CD8-positive, alpha-beta memory T cell (primary cell): ENCODE measurements at regions not wholly inside any gene's neighbourhood (a gene's known extent, or its start where the extent isn't known, plus 50 kb on each side); places are given as distances from the start of the nearest gene placed in this dataset.
"Not testable (repeated sequence)": the region's sequence is repeated elsewhere in the genome, so short reads cannot be mapped to it uniquely, and the experiment has no call there.

Experiments
- CTCF ChIA-PET: fragments of 350-600 bp; sonication (Branson Sonifier 250); formaldehyde crosslinking; loops from one replicate; lab custom pipeline; 2021; ENCODE audit warnings: antibody characterized with exemption; lab: Charles Lee
- POLR2A ChIA-PET: fragments of 350-600 bp; sonication (Branson Sonifier 250); formaldehyde crosslinking; loops from one replicate; lab custom pipeline; 2021; ENCODE audit warnings: antibody characterized with exemption; lab: Charles Lee
- DNase-seq, 5 donors: peaks; one replicate each; pipeline versions ENCODE4 v3.0.0 to v3.0.0-alpha.2; 2020 to 2022; ENCODE audit warnings: mixed read lengths in 1 of 5
- H3K27ac ChIP-seq: one replicate; pipeline ENCODE4 v1.7.0; 2013; ENCODE audit warnings: low read depth, mild to moderate bottlenecking, low read length, moderate library complexity
- H3K27me3 ChIP-seq: 2 replicates; pipeline ENCODE4 v1.7.0; 2013; ENCODE audit warnings: low read length, mild to moderate bottlenecking; ENCODE audit not compliant: insufficient read depth, poor library complexity, severe bottlenecking
- H3K36me3 ChIP-seq: 2 replicates; pipeline ENCODE4 v1.7.0; 2013; ENCODE audit warnings: mild to moderate bottlenecking, low read length, moderate library complexity; ENCODE audit not compliant: insufficient read depth
- H3K4me1 ChIP-seq: 2 replicates; pipeline ENCODE4 v1.7.0; 2013; ENCODE audit warnings: mild to moderate bottlenecking, low read length, moderate library complexity; ENCODE audit not compliant: insufficient read depth
- H3K4me3 ChIP-seq: 2 replicates; pipeline ENCODE4 v1.7.0; 2013; ENCODE audit warnings: mild to moderate bottlenecking, low read length
- H3K9me3 ChIP-seq: 2 replicates; pipeline ENCODE4 v1.7.0; 2013; ENCODE audit warnings: mild to moderate bottlenecking, low read length
- H3K27ac Mint-ChIP-seq, 8 donors: one replicate each; pipeline ENCODE4 v1.8.0; 2020 to 2021; ENCODE audit warnings: mixed read lengths in 8 of 8, mild to moderate bottlenecking in 6 of 8, inconsistent platforms in 3 of 8, moderate library complexity in 3 of 8
- H3K27me3 Mint-ChIP-seq, 2 donors: one replicate each; pipeline ENCODE4 v1.8.0; 2020 to 2021; ENCODE audit warnings: mixed read lengths in 2 of 2, mild to moderate bottlenecking in 1 of 2, moderate library complexity in 1 of 2
- H3K36me3 Mint-ChIP-seq, 3 donors: one replicate each; pipeline ENCODE4 v1.8.0; 2020 to 2021; ENCODE audit warnings: mixed read lengths in 3 of 3, inconsistent platforms in 1 of 3, mild to moderate bottlenecking in 1 of 3
- H3K4me1 Mint-ChIP-seq, 3 donors: one replicate each; pipeline ENCODE4 v1.8.0; 2020 to 2021; ENCODE audit warnings: mixed read lengths in 3 of 3, inconsistent platforms in 1 of 3, mild to moderate bottlenecking in 1 of 3
- H3K4me3 Mint-ChIP-seq, 7 donors: one replicate each; pipeline ENCODE4 v1.8.0; 2020 to 2021; ENCODE audit warnings: mixed read lengths in 7 of 7, mild to moderate bottlenecking in 6 of 7, moderate library complexity in 4 of 7, inconsistent platforms in 2 of 7
- H3K9me3 Mint-ChIP-seq, 5 donors: one replicate each; pipeline ENCODE4 v1.8.0; 2020 to 2022; ENCODE audit warnings: mixed read lengths in 5 of 5, mild to moderate bottlenecking in 3 of 5, moderate library complexity in 2 of 5, inconsistent platforms in 1 of 5

DNA sequence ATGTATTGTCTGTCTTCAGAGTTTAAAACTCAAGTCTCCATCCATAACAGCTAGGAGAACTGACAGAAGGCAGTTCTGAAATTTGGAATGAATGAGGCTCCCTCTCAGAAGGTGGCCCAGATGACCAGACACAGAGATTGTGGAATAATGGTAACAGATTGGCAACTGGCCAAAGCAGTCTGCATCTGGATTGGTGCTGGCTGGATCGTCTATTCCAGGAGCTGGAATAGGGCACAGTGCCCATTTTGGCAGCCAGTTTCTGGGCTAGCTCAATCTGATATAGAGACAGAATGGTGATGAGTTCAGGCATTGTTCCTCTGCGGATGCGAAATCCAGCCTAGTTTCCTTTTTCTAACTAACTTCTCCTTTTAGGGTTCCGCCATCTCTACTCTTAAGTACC, 851.7 kb downstream of the PDCD6IP start:
- H3K27me3 Mint-ChIP-seq = no peaks in the 10 kb centered on the region
- ChIA-PET CTCF (no interaction called here), POLR2A (no interaction called here)
- no peak overlapping the region for H3K27ac Mint-ChIP-seq
- H3K27ac ChIP-seq = no peak overlapping the region
- H3K4me1 ChIP-seq = no peaks in the 10 kb centered on the region
- no peak for DNase-seq
- H3K4me3 Mint-ChIP-seq = no peak overlapping the region
- no peaks in the 10 kb centered on the region for H3K4me1 Mint-ChIP-seq
- H3K9me3 Mint-ChIP-seq = no peaks in the 10 kb centered on the region
- no peaks in the 10 kb centered on the region for H3K9me3 ChIP-seq
- H3K4me3 ChIP-seq = no peak overlapping the region
- no peaks in the 10 kb centered on the region for H3K36me3 ChIP-seq
- H3K36me3 Mint-ChIP-seq = no peaks in the 10 kb centered on the region
- no peaks in the 10 kb centered on the region for H3K27me3 ChIP-seq

DNA sequence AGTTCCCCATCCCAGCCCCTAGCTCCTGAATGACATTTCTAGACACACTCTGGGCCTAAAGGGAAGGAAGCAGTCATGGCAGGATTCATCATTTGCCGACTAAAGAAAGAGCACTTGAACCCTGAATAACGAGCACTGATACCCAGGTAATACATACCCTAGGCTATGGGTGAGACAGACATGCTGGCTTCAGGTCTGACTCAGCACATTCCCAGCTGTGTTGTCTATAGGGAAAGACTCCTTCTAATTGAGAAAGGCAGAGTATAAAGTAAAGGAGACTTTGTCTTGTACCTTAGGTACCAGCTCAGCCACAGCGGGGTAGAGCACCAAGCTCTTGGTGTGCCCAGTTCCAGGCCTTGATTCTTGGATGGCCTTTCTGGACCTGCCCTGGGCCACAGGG, 870.5 kb downstream of the PDCD6IP start:
- Mint-ChIP-seq H3K27ac (no peak overlapping the region), H3K36me3 (no peaks in the 10 kb centered on the region), H3K9me3 (peaks cover 2 to 8% (median 4%) of the 10 kb centered on the region in 5 donors), H3K27me3 (no peaks in the 10 kb centered on the region), H3K4me1 (no peaks in the 10 kb centered on the region), H3K4me3 (no peak overlapping the region)
- Histone ChIP-seq H3K27ac (no peak overlapping the region), H3K4me3 (no peak overlapping the region), H3K27me3 (no peaks in the 10 kb centered on the region), H3K9me3 (no peaks in the 10 kb centered on the region), H3K4me1 (no peaks in the 10 kb centered on the region), H3K36me3 (no peaks in the 10 kb centered on the region)
- no peak for DNase-seq
- POLR2A ChIA-PET = no interaction called here
- CTCF ChIA-PET = interaction anchor here (0.6 kb wide), 1 partner anchor 23 kb away, joined by 3 read pairs; no protein-coding TSS in a partner anchor

DNA sequence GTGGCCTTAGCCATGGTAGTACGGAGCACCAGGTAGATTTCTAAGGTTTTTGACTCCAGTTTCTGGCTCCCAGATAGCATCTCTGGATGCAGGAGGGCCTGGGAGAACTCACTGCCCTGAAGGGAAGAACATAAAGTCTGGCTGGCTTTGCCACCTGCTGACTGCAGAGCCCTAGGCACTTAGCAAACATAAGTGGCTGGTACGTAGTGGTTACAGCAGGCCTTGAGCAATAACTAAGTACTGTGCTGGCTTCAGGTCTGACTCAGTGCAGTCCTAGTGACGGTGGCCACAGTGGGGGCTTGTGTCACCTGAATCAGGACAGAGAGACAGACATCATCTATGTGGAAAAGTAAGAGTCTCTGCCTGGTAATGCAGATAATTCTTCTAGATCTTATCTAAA, 871.1 kb downstream of the PDCD6IP start:
- no peaks in the 10 kb centered on the region for H3K27me3 Mint-ChIP-seq
- H3K4me1 Mint-ChIP-seq = no peaks in the 10 kb centered on the region
- Histone ChIP-seq H3K36me3 (no peaks in the 10 kb centered on the region), H3K9me3 (no peaks in the 10 kb centered on the region), H3K27me3 (no peaks in the 10 kb centered on the region), H3K4me1 (no peaks in the 10 kb centered on the region), H3K27ac (no peak overlapping the region), H3K4me3 (no peak overlapping the region)
- DNase-seq = no peak
- no peaks in the 10 kb centered on the region for H3K36me3 Mint-ChIP-seq
- peaks cover 2 to 8% (median 4%) of the 10 kb centered on the region in 5 donors for H3K9me3 Mint-ChIP-seq
- H3K27ac Mint-ChIP-seq = no peak overlapping the region
- POLR2A ChIA-PET = no interaction called here
- CTCF ChIA-PET = no interaction called here
- H3K4me3 Mint-ChIP-seq = no peak overlapping the region

- no peaks in the 10 kb centered on the region for H3K9me3 ChIP-seq
- no peaks in the 10 kb centered on the region for H3K36me3 ChIP-seq
- no peak overlapping the region for H3K4me3 ChIP-seq
- POLR2A ChIA-PET = no interaction called here
- Mint-ChIP-seq H3K4me1 (no peaks in the 10 kb centered on the region), H3K27ac (no peak overlapping the region), H3K9me3 (peaks cover 0 to 5% (median 2%) of the 10 kb centered on the region in 5 donors), H3K4me3 (no peak overlapping the region), H3K36me3 (no peaks in the 10 kb centered on the region), H3K27me3 (no peaks in the 10 kb centered on the region)
- CTCF ChIA-PET = no interaction called here
- no peaks in the 10 kb centered on the region for H3K27me3 ChIP-seq
- no peak for DNase-seq
- no peaks in the 10 kb centered on the region for H3K4me1 ChIP-seq
- H3K27ac ChIP-seq = no peak overlapping the region
Measured at GRCh38 chr3:34675383-34676120, 877.1 kb downstream of the PDCD6IP start.

GRCh38 chr3:34676436-34676835, 878.0 kb downstream of the PDCD6IP start:
- Mint-ChIP-seq H3K4me3 (no peak overlapping the region), H3K4me1 (no peaks in the 10 kb centered on the region), H3K27me3 (no peaks in the 10 kb centered on the region), H3K36me3 (no peaks in the 10 kb centered on the region), H3K27ac (no peak overlapping the region), H3K9me3 (peaks cover 0 to 5% (median 2%) of the 10 kb centered on the region in 5 donors)
- no peaks in the 10 kb centered on the region for H3K36me3 ChIP-seq
- CTCF ChIA-PET = no interaction called here
- no peaks in the 10 kb centered on the region for H3K27me3 ChIP-seq
- no peak for DNase-seq
- H3K4me3 ChIP-seq = no peak overlapping the region
- no peaks in the 10 kb centered on the region for H3K9me3 ChIP-seq
- H3K27ac ChIP-seq = no peak overlapping the region
- H3K4me1 ChIP-seq = no peaks in the 10 kb centered on the region
- POLR2A ChIA-PET = no interaction called here

DNA sequence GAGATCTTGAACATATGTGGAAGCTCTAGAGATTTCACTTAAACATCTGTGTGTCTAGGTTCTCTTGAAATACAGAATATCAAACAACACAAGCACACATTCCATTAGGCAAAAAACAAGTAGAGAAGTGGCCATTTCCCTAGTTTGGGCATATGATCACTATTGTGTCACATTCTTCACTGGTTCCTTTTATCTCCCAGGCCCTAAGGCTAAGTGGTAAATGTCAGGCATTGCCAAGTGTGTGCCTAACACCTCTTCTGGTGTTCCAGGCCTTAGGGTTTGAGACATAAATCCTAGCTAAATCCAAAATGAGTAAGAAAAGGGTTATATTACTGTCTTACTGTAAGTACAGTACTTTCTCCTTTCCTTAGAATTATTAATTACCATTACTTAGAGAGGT, 880.1 kb downstream of the PDCD6IP start:
- ChIA-PET CTCF (no interaction called here), POLR2A (no interaction called here)
- H3K9me3 ChIP-seq = no peaks in the 10 kb centered on the region
- no peaks in the 10 kb centered on the region for H3K4me1 ChIP-seq
- no peak overlapping the region for H3K4me3 ChIP-seq
- Mint-ChIP-seq H3K27ac (no peak overlapping the region), H3K4me1 (no peaks in the 10 kb centered on the region), H3K9me3 (peaks cover 0 to under 1% (median 0%) of the 10 kb centered on the region in 5 donors), H3K27me3 (no peaks in the 10 kb centered on the region), H3K36me3 (no peaks in the 10 kb centered on the region), H3K4me3 (no peak overlapping the region)
- H3K36me3 ChIP-seq = no peaks in the 10 kb centered on the region
- no peak for DNase-seq
- H3K27me3 ChIP-seq = no peaks in the 10 kb centered on the region
- no peak overlapping the region for H3K27ac ChIP-seq

- H3K27me3 ChIP-seq, H3K27me3 Mint-ChIP-seq, H3K27ac Mint-ChIP-seq, POLR2A ChIA-PET, DNase-seq, H3K4me3 Mint-ChIP-seq, H3K4me1 ChIP-seq, H3K4me3 ChIP-seq, CTCF ChIA-PET, H3K9me3 ChIP-seq, H3K36me3 Mint-ChIP-seq, H3K36me3 ChIP-seq, H3K9me3 Mint-ChIP-seq, H3K27ac ChIP-seq, H3K4me1 Mint-ChIP-seq: not testable (repeated sequence)
Measured at GRCh38 chr3:34679055-34679454, 880.6 kb downstream of the PDCD6IP start.

GRCh38 chr3:34683851-34684250, 885.4 kb downstream of the PDCD6IP start:
- H3K27me3 Mint-ChIP-seq = no peaks in the 10 kb centered on the region
- H3K9me3 Mint-ChIP-seq = no peaks in the 10 kb centered on the region
- POLR2A ChIA-PET = no interaction called here
- no peaks in the 10 kb centered on the region for H3K9me3 ChIP-seq
- H3K36me3 ChIP-seq = no peaks in the 10 kb centered on the region
- no peaks in the 10 kb centered on the region for H3K4me1 Mint-ChIP-seq
- no peaks in the 10 kb centered on the region for H3K27me3 ChIP-seq
- no peak overlapping the region for H3K4me3 Mint-ChIP-seq
- CTCF ChIA-PET = interaction anchor here (1.1 kb wide), 1 partner anchor 800 kb away, joined by 7 read pairs; no protein-coding TSS in a partner anchor
- H3K4me3 ChIP-seq = no peak overlapping the region
- no peak overlapping the region for H3K27ac ChIP-seq
- H3K4me1 ChIP-seq = no peaks in the 10 kb centered on the region
- peak in 2 of 5 donors; percentile 1 to 2 for DNase-seq
- H3K36me3 Mint-ChIP-seq = no peaks in the 10 kb centered on the region
- H3K27ac Mint-ChIP-seq = peak overlapping the region in 1 of 8 donors; percentile 79
